Astrocyte (in vitro differentiated cells and primary cell): ENCODE measurements at regions not wholly inside any gene's neighbourhood (a gene's known extent, or its start where the extent isn't known, plus 50 kb on each side); places are given as distances from the start of the nearest gene placed in this dataset.

Experiments
- DNase-seq: peaks from one replicate; pipeline ENCODE4 v3.0.0-alpha.2; 2010; ENCODE audit warnings: low read depth
- FAIRE-seq: peaks from 2 replicates; lab custom pipeline; 2011; peaks lifted over from hg19 to GRCh38; lab: Jason Lieb, UNC
- H2AFZ ChIP-seq: 2 replicates; pipeline ENCODE4 v1.6.0; 2012; ENCODE audit warnings: low read depth, low read length, inconsistent platforms
- H3K27ac ChIP-seq: 2 replicates; pipeline ENCODE4 v1.5.1; 2011; ENCODE audit warnings: low read depth, low read length, inconsistent platforms
- H3K27me3 ChIP-seq: 2 replicates; pipeline ENCODE4 v1.6.0; 2011; ENCODE audit warnings: low read length, inconsistent platforms; ENCODE audit not compliant: insufficient read depth
- H3K36me3 ChIP-seq: 2 replicates; pipeline ENCODE4 v1.5.1; 2011; ENCODE audit warnings: low read length, inconsistent platforms; ENCODE audit not compliant: insufficient read depth
- H3K4me1 ChIP-seq: 2 replicates; pipeline ENCODE4 v1.5.1; 2011; ENCODE audit warnings: low read length, inconsistent platforms; ENCODE audit not compliant: insufficient read depth
- H3K4me2 ChIP-seq: 2 replicates; pipeline ENCODE4 v1.6.0; 2012; ENCODE audit warnings: low read length, inconsistent platforms
- H3K4me3 ChIP-seq: 2 replicates; pipeline ENCODE4 v1.5.1; 2011; ENCODE audit warnings: low read depth, mild to moderate bottlenecking, low read length, inconsistent platforms; ENCODE audit not compliant: insufficient read depth
- H3K79me2 ChIP-seq: 2 replicates; pipeline ENCODE4 v1.6.0; 2012; ENCODE audit warnings: mild to moderate bottlenecking, low read length, inconsistent platforms; ENCODE audit not compliant: insufficient read depth
- H3K9ac ChIP-seq: 2 replicates; pipeline ENCODE4 v1.6.0; 2012; ENCODE audit warnings: mild to moderate bottlenecking, low read length, inconsistent platforms
- H3K9me3 ChIP-seq: 2 replicates; pipeline ENCODE4 v1.5.1; 2012; ENCODE audit warnings: low read depth, mild to moderate bottlenecking, low read length, inconsistent platforms; ENCODE audit not compliant: insufficient read depth
- H4K20me1 ChIP-seq: 2 replicates; pipeline ENCODE4 v1.6.0; 2012; ENCODE audit warnings: low read length, inconsistent platforms; ENCODE audit not compliant: insufficient read depth
- H3K27ac Mint-ChIP-seq: one replicate; pipeline ENCODE4 v1.8.0; 2021; ENCODE audit warnings: mild to moderate bottlenecking, mixed read lengths; ENCODE audit not compliant: unreplicated experiment
- H3K27me3 Mint-ChIP-seq: one replicate; pipeline ENCODE4 v1.8.0; 2021; ENCODE audit warnings: low read depth, mixed read lengths; ENCODE audit not compliant: unreplicated experiment
- H3K36me3 Mint-ChIP-seq: one replicate; pipeline ENCODE4 v1.8.0; 2021; ENCODE audit warnings: low read depth, mixed read lengths; ENCODE audit not compliant: unreplicated experiment
- H3K4me1 Mint-ChIP-seq: one replicate; pipeline ENCODE4 v1.8.0; 2021; ENCODE audit warnings: low read depth, mixed read lengths; ENCODE audit not compliant: unreplicated experiment
- H3K4me3 Mint-ChIP-seq: one replicate; pipeline ENCODE4 v1.8.0; 2021; ENCODE audit warnings: mild to moderate bottlenecking, moderate library complexity, mixed read lengths; ENCODE audit not compliant: unreplicated experiment
- H3K9me3 Mint-ChIP-seq: one replicate; pipeline ENCODE4 v1.8.0; 2021; ENCODE audit warnings: mild to moderate bottlenecking, mixed read lengths; ENCODE audit not compliant: unreplicated experiment
- CTCF ChIP-seq: IDR thresholded peaks from 2 replicates; pipeline ENCODE4 v1.5.1; 2011; ENCODE audit warnings: low read depth, mild to moderate bottlenecking, inconsistent platforms, low read length, moderate library complexity; ENCODE audit not compliant: insufficient read depth
- EZH2 ChIP-seq: IDR thresholded peaks from 2 replicates; pipeline ENCODE4 v1.6.1; 2012; ENCODE audit warnings: mild to moderate bottlenecking, low read length, inconsistent platforms; ENCODE audit not compliant: insufficient read depth

GRCh38 chr2:150159300-150159699 lies 328.2 kb downstream of the RND3 start:
- H3K36me3 ChIP-seq: no peaks in the 10 kb centered on the region
- peaks cover 3% of the 10 kb centered on the region for H3K4me1 ChIP-seq
- FAIRE-seq (no peak), DNase-seq (no peak)
- H3K4me2 ChIP-seq: no peak overlapping the region
- H3K27me3 ChIP-seq: no peaks in the 10 kb centered on the region
- H4K20me1 ChIP-seq: no peaks in the 10 kb centered on the region
- H3K9me3 Mint-ChIP-seq: no peaks in the 10 kb centered on the region
- H3K27me3 Mint-ChIP-seq: no peaks in the 10 kb centered on the region
- TF ChIP-seq CTCF (no peak), EZH2 (no peak)
- H2AFZ ChIP-seq: no peak overlapping the region
- H3K4me3 ChIP-seq: no peak overlapping the region
- H3K4me1 Mint-ChIP-seq: peaks cover 12% of the 10 kb centered on the region
- H3K9me3 ChIP-seq: no peaks in the 10 kb centered on the region
- H3K36me3 Mint-ChIP-seq: no peaks in the 10 kb centered on the region
- H3K27ac ChIP-seq: no peak overlapping the region
- H3K4me3 Mint-ChIP-seq: no peak overlapping the region
- H3K9ac ChIP-seq: no peak overlapping the region
- no peak overlapping the region for H3K27ac Mint-ChIP-seq
- H3K79me2 ChIP-seq: no peaks in the 10 kb centered on the region

DNA sequence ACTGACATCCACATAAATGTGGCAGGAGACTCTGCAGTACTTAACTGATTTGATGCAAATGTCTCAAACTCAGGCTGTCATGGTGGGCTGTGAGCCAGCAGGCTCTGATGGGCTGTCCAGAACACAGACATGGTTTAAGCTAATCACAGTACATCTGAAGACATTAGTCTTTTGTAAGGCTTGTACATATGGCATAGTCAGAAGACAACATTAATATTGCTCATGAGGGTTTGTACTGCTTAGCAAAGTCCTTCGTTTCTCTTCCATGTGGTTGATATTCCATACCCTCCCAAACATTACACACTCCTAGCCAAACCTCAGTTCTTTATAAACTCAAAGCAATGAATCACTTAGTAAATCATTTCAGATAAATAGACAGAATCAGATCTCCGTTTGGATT lies 330.6 kb downstream of the RND3 start:
- FAIRE-seq: no peak
- Mint-ChIP-seq H3K36me3 (no peaks in the 10 kb centered on the region), H3K27ac (no peak overlapping the region), H3K4me3 (no peak overlapping the region), H3K27me3 (no peaks in the 10 kb centered on the region), H3K9me3 (no peaks in the 10 kb centered on the region), H3K4me1 (peaks cover 8% of the 10 kb centered on the region)
- no peak overlapping the region for H3K4me2 ChIP-seq
- H3K9me3 ChIP-seq: no peaks in the 10 kb centered on the region
- H3K27ac ChIP-seq: no peak overlapping the region
- no peak for TF ChIP-seq CTCF
- no peak for TF ChIP-seq EZH2
- no peak overlapping the region for H3K9ac ChIP-seq
- DNase-seq: no peak
- no peaks in the 10 kb centered on the region for H3K79me2 ChIP-seq
- no peaks in the 10 kb centered on the region for H3K36me3 ChIP-seq
- no peaks in the 10 kb centered on the region for H4K20me1 ChIP-seq
- no peaks in the 10 kb centered on the region for H3K27me3 ChIP-seq
- H3K4me3 ChIP-seq: no peak overlapping the region
- H2AFZ ChIP-seq: no peak overlapping the region
- H3K4me1 ChIP-seq: no peaks in the 10 kb centered on the region

DNA sequence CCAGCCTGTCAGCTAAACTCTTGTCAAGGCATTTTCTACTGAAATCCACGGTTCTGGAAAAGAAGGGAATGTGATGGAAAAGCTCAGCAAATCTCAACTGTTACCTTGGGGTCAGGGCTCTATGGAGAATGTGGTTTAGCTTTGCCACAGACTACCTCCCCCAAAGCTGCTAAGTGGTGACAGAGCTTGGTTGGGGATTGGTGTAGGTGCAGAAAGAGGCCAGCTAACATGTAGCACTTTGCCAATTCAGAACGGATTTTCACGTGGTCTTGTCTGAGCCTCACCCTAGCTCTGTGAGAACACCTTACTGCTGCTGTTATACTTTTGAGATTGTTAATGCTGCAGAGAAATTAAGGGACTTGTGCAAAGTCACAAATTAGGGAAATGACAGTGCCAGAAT lies 331.1 kb downstream of the RND3 start:
- no peak overlapping the region for H2AFZ ChIP-seq
- no peaks in the 10 kb centered on the region for H3K79me2 ChIP-seq
- no peaks in the 10 kb centered on the region for H3K27me3 ChIP-seq
- Mint-ChIP-seq H3K4me1 (peaks cover 8% of the 10 kb centered on the region), H3K4me3 (no peak overlapping the region), H3K27me3 (no peaks in the 10 kb centered on the region), H3K9me3 (no peaks in the 10 kb centered on the region), H3K27ac (no peak overlapping the region), H3K36me3 (no peaks in the 10 kb centered on the region)
- no peak for FAIRE-seq
- no peaks in the 10 kb centered on the region for H4K20me1 ChIP-seq
- H3K4me1 ChIP-seq: no peaks in the 10 kb centered on the region
- no peaks in the 10 kb centered on the region for H3K9me3 ChIP-seq
- no peak for DNase-seq
- H3K4me2 ChIP-seq: no peak overlapping the region
- no peak for TF ChIP-seq EZH2
- TF ChIP-seq CTCF: no peak
- H3K36me3 ChIP-seq: no peaks in the 10 kb centered on the region
- no peak overlapping the region for H3K27ac ChIP-seq
- no peak overlapping the region for H3K9ac ChIP-seq
- H3K4me3 ChIP-seq: no peak overlapping the region
